ENCODE measurements at regions not wholly inside any gene's neighbourhood (a gene's known extent, or its start where the extent isn't known, plus 50 kb on each side); places are given as distances from the start of the nearest gene placed in this dataset.

- H3K9me3 ChIP-seq = no peaks in the 10 kb centered on the region
- no peaks in the 10 kb centered on the region for H3K36me3 ChIP-seq
- H3K4me1 ChIP-seq (ENCODE audit: control insufficient read depth in 1 of 2, insufficient read depth in 1 of 2, low read depth in 1 of 2, low read length in 1 of 2) = peaks cover 0 to 10% of the 10 kb centered on the region in 2 experiments
- no peak overlapping the region for H3K27ac ChIP-seq
- no peaks in the 10 kb centered on the region for H3K27me3 ChIP-seq
- H3K4me3 ChIP-seq (ENCODE audit: low read depth in 1 of 2, low read length in 1 of 2) = no peak overlapping the region
- no peak for TF ChIP-seq CTCF (IDR thresholded peaks at IDR 0.05)
These were observed 382.7 kb upstream of the MEF2C start for GRCh38 chr5:89265511-89266179.

- no peak overlapping the region for H3K4me3 ChIP-seq (ENCODE audit: low read depth in 1 of 2, low read length in 1 of 2)
- no peak for TF ChIP-seq CTCF (IDR thresholded peaks at IDR 0.05)
- peaks cover 0 to 10% of the 10 kb centered on the region in 2 experiments for H3K4me1 ChIP-seq (ENCODE audit: control insufficient read depth in 1 of 2, insufficient read depth in 1 of 2, low read depth in 1 of 2, low read length in 1 of 2)
- H3K36me3 ChIP-seq = no peaks in the 10 kb centered on the region
- H3K27ac ChIP-seq = no peak overlapping the region
- H3K9me3 ChIP-seq = no peaks in the 10 kb centered on the region
- H3K27me3 ChIP-seq = no peaks in the 10 kb centered on the region
These were observed 380.9 kb upstream of the MEF2C start for GRCh38 chr5:89263846-89264245.

- no peak overlapping the region for H3K4me3 ChIP-seq (ENCODE audit: low read depth in 1 of 2, low read length in 1 of 2)
- no peaks in the 10 kb centered on the region for H3K27me3 ChIP-seq
- no peaks in the 10 kb centered on the region for H3K36me3 ChIP-seq
- H3K9me3 ChIP-seq = no peaks in the 10 kb centered on the region
- H3K4me1 ChIP-seq (ENCODE audit: control insufficient read depth in 1 of 2, insufficient read depth in 1 of 2, low read depth in 1 of 2, low read length in 1 of 2) = no peaks in the 10 kb centered on the region
- H3K27ac ChIP-seq = no peak overlapping the region
- no peak for TF ChIP-seq CTCF (IDR thresholded peaks at IDR 0.05)
These were observed 379.0 kb upstream of the MEF2C start for GRCh38 chr5:89262030-89262429.

GRCh38 chr5:89260254-89260653 lies 377.3 kb upstream of the MEF2C start:
- Histone ChIP-seq H3K4me3 (ENCODE audit: low read depth in 1 of 2, low read length in 1 of 2) (no peak overlapping the region), H3K4me1 (ENCODE audit: control insufficient read depth in 1 of 2, insufficient read depth in 1 of 2, low read depth in 1 of 2, low read length in 1 of 2) (no peaks in the 10 kb centered on the region), H3K9me3 (no peaks in the 10 kb centered on the region), H3K36me3 (no peaks in the 10 kb centered on the region), H3K27ac (no peak overlapping the region), H3K27me3 (no peaks in the 10 kb centered on the region)
- no peak for TF ChIP-seq CTCF (IDR thresholded peaks at IDR 0.05)

- H3K36me3 ChIP-seq = no peaks in the 10 kb centered on the region
- no peak overlapping the region for H3K27ac ChIP-seq
- no peak for TF ChIP-seq CTCF (IDR thresholded peaks at IDR 0.05)
- no peak overlapping the region for H3K4me3 ChIP-seq (ENCODE audit: low read depth in 1 of 2, low read length in 1 of 2)
- H3K9me3 ChIP-seq = no peaks in the 10 kb centered on the region
- H3K27me3 ChIP-seq = no peaks in the 10 kb centered on the region
- no peaks in the 10 kb centered on the region for H3K4me1 ChIP-seq (ENCODE audit: control insufficient read depth in 1 of 2, insufficient read depth in 1 of 2, low read depth in 1 of 2, low read length in 1 of 2)
These were observed 373.0 kb upstream of the MEF2C start for GRCh38 chr5:89255845-89256463.

All from neutrophil (primary cell).